ENCODE measurements at regions not wholly inside any gene's neighbourhood (a gene's known extent, or its start where the extent isn't known, plus 50 kb on each side); places are given as distances from the start of the nearest gene placed in this dataset.

- no peak for DNase-seq
- intact Hi-C loops (cut with DNase I), result no loop called here
Measured at GRCh38 chr6:167659046-167659445, 167.7 kb upstream of the AFDN start.

GRCh38 chr6:167660424-167660823 lies 166.3 kb upstream of the AFDN start:
- no peak overlapping the region for H3K27ac ChIP-seq
- intact Hi-C loops (cut with DNase I), result no loop called here
- no peaks in the 10 kb centered on the region for H3K27me3 ChIP-seq
- no peak for DNase-seq
- H3K9me3 ChIP-seq (replicated peaks in 1 of 3), result no peaks in the 10 kb centered on the region
- TF ChIP-seq CTCF (IDR thresholded peaks at IDR 0.05), result no peak
- TF ChIP-seq POLR2A (IDR thresholded peaks at IDR 0.05), result no peak
- 73 to 86% (median 83%) methylated on average over 4 of the region's 4 CpGs for WGBS, 4 donors
- H3K4me3 ChIP-seq, result no peak overlapping the region
- no peaks in the 10 kb centered on the region for H3K4me1 ChIP-seq (replicated peaks in 1 of 2)
- H3K36me3 ChIP-seq (replicated peaks in 1 of 2), result no peaks in the 10 kb centered on the region

More at GRCh38 chr6:167659046-167659445, 167.7 kb upstream of the AFDN start:
- WGBS, 4 donors, result 89 to 100% (median 93%) methylated on average over 4 of the region's 4 CpGs
- H3K4me1 ChIP-seq (replicated peaks in 1 of 2), result no peaks in the 10 kb centered on the region
- no peak for TF ChIP-seq POLR2A (IDR thresholded peaks at IDR 0.05)
- no peak for TF ChIP-seq CTCF (IDR thresholded peaks at IDR 0.05)
- no peak overlapping the region for H3K4me3 ChIP-seq
- H3K27ac ChIP-seq, result no peak overlapping the region
- no peaks in the 10 kb centered on the region for H3K27me3 ChIP-seq
- H3K36me3 ChIP-seq (replicated peaks in 1 of 2), result no peaks in the 10 kb centered on the region
- no peaks in the 10 kb centered on the region for H3K9me3 ChIP-seq (replicated peaks in 1 of 3)

GRCh38 chr6:167660944-167661551 lies 165.7 kb upstream of the AFDN start:
- intact Hi-C loops (cut with DNase I), result no loop called here
- no peaks in the 10 kb centered on the region for H3K36me3 ChIP-seq (replicated peaks in 1 of 2)
- H3K9me3 ChIP-seq (replicated peaks in 1 of 3), result no peaks in the 10 kb centered on the region
- WGBS, 4 donors, result 76 to 84% (median 80%) methylated on average over 9 of the region's 9 CpGs
- TF ChIP-seq CTCF (IDR thresholded peaks at IDR 0.05) (no peak), POLR2A (IDR thresholded peaks at IDR 0.05) (no peak)
- H3K27ac ChIP-seq, result no peak overlapping the region
- no peaks in the 10 kb centered on the region for H3K4me1 ChIP-seq (replicated peaks in 1 of 2)
- no peaks in the 10 kb centered on the region for H3K27me3 ChIP-seq
- no peak overlapping the region for H3K4me3 ChIP-seq
- no peak for DNase-seq

GRCh38 chr6:167661552-167662044 lies 165.1 kb upstream of the AFDN start:
- TF ChIP-seq CTCF (IDR thresholded peaks at IDR 0.05), result no peak
- no peak for TF ChIP-seq POLR2A (IDR thresholded peaks at IDR 0.05)
- intact Hi-C loops (cut with DNase I), result no loop called here
- Histone ChIP-seq H3K27ac (no peak overlapping the region), H3K27me3 (no peaks in the 10 kb centered on the region), H3K4me1 (replicated peaks in 1 of 2) (no peaks in the 10 kb centered on the region), H3K36me3 (replicated peaks in 1 of 2) (no peaks in the 10 kb centered on the region), H3K9me3 (replicated peaks in 1 of 3) (no peaks in the 10 kb centered on the region), H3K4me3 (no peak overlapping the region)
- no peak for DNase-seq
- WGBS, 4 donors, result 72 to 90% (median 76%) methylated on average over 8 of the region's 8 CpGs

All from adrenal gland (tissue), 9 donors.